Liver (tissue), 8 donors: ENCODE measurements at regions not wholly inside any gene's neighbourhood (a gene's known extent, or its start where the extent isn't known, plus 50 kb on each side); places are given as distances from the start of the nearest gene placed in this dataset.
A peak's percentile ranks its signal among the peaks of the same experiment; 100 is the strongest.

ENCODE experiments used
- DNase-seq: peaks from one replicate; pipeline ENCODE4 v3.0.0-alpha.2; 2017; ENCODE audit warnings: low spot score
- H3K27ac ChIP-seq, 2 donors: one replicate each; pipeline ENCODE4 v1.7.0; 2013; ENCODE audit warnings: inconsistent platforms in 2 of 2, low read length in 2 of 2, control low read depth in 1 of 2, low read depth in 1 of 2, mild to moderate bottlenecking in 1 of 2
- H3K27me3 ChIP-seq, 4 donors: one replicate each; pipeline versions ENCODE4 v1.6.1 to v1.7.0; 2013; ENCODE audit warnings: low read length in 3 of 4, inconsistent platforms in 1 of 4, mild to moderate bottlenecking in 1 of 4, moderate library complexity in 1 of 4; ENCODE audit not compliant: control insufficient read depth in 4 of 4, insufficient read depth in 4 of 4
- H3K36me3 ChIP-seq, 4 donors: one replicate each; pipeline versions ENCODE4 v1.6.1 to v1.7.0; 2013; ENCODE audit warnings: low read length in 3 of 4, mild to moderate bottlenecking in 3 of 4, low read depth in 1 of 4, moderate library complexity in 1 of 4; ENCODE audit not compliant: control insufficient read depth in 4 of 4, insufficient read depth in 3 of 4
- H3K4me1 ChIP-seq, 4 donors: one replicate each; pipeline versions ENCODE4 v1.6.1 to v1.7.0; 2013; ENCODE audit warnings: low read length in 3 of 4, mild to moderate bottlenecking in 3 of 4, moderate library complexity in 1 of 4; ENCODE audit not compliant: control insufficient read depth in 4 of 4, insufficient read depth in 4 of 4
- H3K4me3 ChIP-seq, 3 donors: one replicate each; pipeline versions ENCODE4 v1.6.1 to v1.7.0; 2013; ENCODE audit warnings: low read length in 3 of 3, control low read depth in 1 of 3, low read depth in 1 of 3, mild to moderate bottlenecking in 1 of 3
- H3K9ac ChIP-seq, 2 donors: one replicate each; pipeline ENCODE4 v1.7.0; 2013; ENCODE audit warnings: low read length in 2 of 2, mild to moderate bottlenecking in 2 of 2, moderate library complexity in 2 of 2, control low read depth in 1 of 2, low read depth in 1 of 2
- H3K9me3 ChIP-seq, 4 donors: one replicate each; pipeline versions ENCODE4 v1.6.1 to v1.7.0; 2013; ENCODE audit warnings: low read length in 3 of 4; ENCODE audit not compliant: control insufficient read depth in 4 of 4
- ATF3 ChIP-seq: IDR thresholded peaks from 2 replicates; pipeline ENCODE4 v1.6.1; 2016; ENCODE audit warnings: antibody characterized with exemption
- CTCF ChIP-seq: fragments of 150-350 bp; IDR thresholded peaks from 2 replicates; pipeline ENCODE4 v1.5.1; 2017; ENCODE audit warnings: improper control_type of control experiment, low read depth, low read length; ENCODE audit not compliant: missing input control
- EGR1 ChIP-seq, 2 donors: IDR thresholded peaks; 2 replicates each; pipeline ENCODE4 v1.6.1; 2016 to 2018; ENCODE audit warnings: antibody characterized with exemption in 2 of 2, low read depth in 2 of 2
- FOXA1 ChIP-seq: IDR thresholded peaks from 2 replicates; pipeline ENCODE4 v1.6.1; 2016; ENCODE audit warnings: antibody characterized with exemption
- FOXA2 ChIP-seq: IDR thresholded peaks from 2 replicates; pipeline ENCODE4 v1.6.1; 2016; ENCODE audit warnings: antibody characterized with exemption
- GABPA ChIP-seq, 2 donors: IDR thresholded peaks in 1 of 2; conservative IDR thresholded peaks in 1 of 2; 2 replicates each; pipeline ENCODE4 v1.6.1; 2016; ENCODE audit warnings: antibody characterized with exemption in 2 of 2, mild to moderate bottlenecking in 1 of 2, moderate library complexity in 1 of 2
- HNF4A ChIP-seq, 2 donors: conservative IDR thresholded peaks; 2 replicates each; pipeline ENCODE4 v1.6.1; 2016; ENCODE audit warnings: antibody characterized with exemption in 2 of 2, mild to moderate bottlenecking in 2 of 2
- HNF4G ChIP-seq: IDR thresholded peaks from 2 replicates; pipeline ENCODE4 v1.6.1; 2016; ENCODE audit warnings: antibody characterized with exemption
- JUND ChIP-seq, 2 donors: IDR thresholded peaks; 2 replicates each; pipeline ENCODE4 v1.6.1; 2016; ENCODE audit warnings: antibody characterized with exemption in 2 of 2
- MAX ChIP-seq: IDR thresholded peaks from 2 replicates; pipeline ENCODE4 v1.6.1; 2016; ENCODE audit warnings: antibody characterized with exemption
- NR2F2 ChIP-seq: IDR thresholded peaks from 2 replicates; pipeline ENCODE4 v1.6.1; 2016; ENCODE audit warnings: antibody characterized with exemption
- RAD21 ChIP-seq, 2 donors: IDR thresholded peaks; 2 replicates each; pipeline ENCODE4 v1.6.1; 2016; ENCODE audit warnings: antibody characterized with exemption in 2 of 2, mild to moderate bottlenecking in 2 of 2
- RXRA ChIP-seq, 2 donors: IDR thresholded peaks; 2 replicates each; pipeline ENCODE4 v1.6.1; 2017 to 2018; ENCODE audit warnings: antibody characterized with exemption in 2 of 2, mild to moderate bottlenecking in 1 of 2
- SP1 ChIP-seq: IDR thresholded peaks from 2 replicates; pipeline ENCODE4 v1.6.1; 2018; ENCODE audit warnings: antibody characterized with exemption, mild to moderate bottlenecking
- TAF1 ChIP-seq: conservative IDR thresholded peaks from 2 replicates; pipeline ENCODE4 v1.6.1; 2016; ENCODE audit warnings: antibody characterized with exemption, mild to moderate bottlenecking
- YY1 ChIP-seq: IDR thresholded peaks from 2 replicates; pipeline ENCODE4 v1.6.1; 2016; ENCODE audit warnings: antibody characterized with exemption, mild to moderate bottlenecking
- ZBTB33 ChIP-seq: IDR thresholded peaks from 2 replicates; pipeline ENCODE4 v1.6.1; 2016; ENCODE audit warnings: antibody characterized with exemption
- WGBS: extraction: QIAGEN DNeasy Blood & Tissue Kit; methylation state at CpG from one replicate; pipeline ENCODE4 v1.1.7; 2013; 5-methylcytosine and 5-hydroxymethylcytosine counted together
- TF ChIP-seq, protein P1 (sequence below): IDR thresholded peaks from 2 replicates; pipeline ENCODE4 v1.6.1; 2016; ENCODE audit warnings: antibody characterized with exemption, mild to moderate bottlenecking
- donor health status: healthy.
- donor health status: healthy.
- donor health status: healthy.
- donor health status: healthy.
- donor health status: healthy.

- no peak for DNase-seq
- WGBS: 17% methylated on average over 2 of the region's 2 CpGs
- Histone ChIP-seq H3K27me3 (no peaks in the 10 kb centered on the region), H3K4me3 (no peak overlapping the region), H3K9ac (no peak overlapping the region), H3K27ac (no peak overlapping the region), H3K4me1 (peaks cover 2 to 8% (median 7%) of the 10 kb centered on the region in 4 donors), H3K9me3 (peaks cover 0 to 2% (median 0%) of the 10 kb centered on the region in 4 donors), H3K36me3 (no peaks in the 10 kb centered on the region)
- TF ChIP-seq JUND (IDR thresholded peaks at IDR 0.05) (peak in 1 of 2 donors; percentile 19), YY1 (no peak), RAD21 (IDR thresholded peaks at IDR 0.05) (peak; percentile 1 to 31), GABPA (IDR thresholded peaks at IDR 0.05 in 1 of 2, conservative IDR thresholded peaks at IDR 0.05 in 1 of 2) (no peak), HNF4A (conservative IDR thresholded peaks at IDR 0.05) (peak; percentile 89 to 95), NR2F2 (no peak), MAX (no peak), EGR1 (IDR thresholded peaks at IDR 0.05; ENCODE audit: low read depth in 2 of 2) (no peak), FOXA1 (peak; percentile 99), ZBTB33 (no peak), SP1 (peak; percentile 95), HNF4G (peak; percentile 86), ATF3 (no peak), RXRA (IDR thresholded peaks at IDR 0.05) (peak in 1 of 2 donors; percentile 13), FOXA2 (peak; percentile 99), CTCF (no peak), TAF1 (no peak)
- TF ChIP-seq, protein P1, sequence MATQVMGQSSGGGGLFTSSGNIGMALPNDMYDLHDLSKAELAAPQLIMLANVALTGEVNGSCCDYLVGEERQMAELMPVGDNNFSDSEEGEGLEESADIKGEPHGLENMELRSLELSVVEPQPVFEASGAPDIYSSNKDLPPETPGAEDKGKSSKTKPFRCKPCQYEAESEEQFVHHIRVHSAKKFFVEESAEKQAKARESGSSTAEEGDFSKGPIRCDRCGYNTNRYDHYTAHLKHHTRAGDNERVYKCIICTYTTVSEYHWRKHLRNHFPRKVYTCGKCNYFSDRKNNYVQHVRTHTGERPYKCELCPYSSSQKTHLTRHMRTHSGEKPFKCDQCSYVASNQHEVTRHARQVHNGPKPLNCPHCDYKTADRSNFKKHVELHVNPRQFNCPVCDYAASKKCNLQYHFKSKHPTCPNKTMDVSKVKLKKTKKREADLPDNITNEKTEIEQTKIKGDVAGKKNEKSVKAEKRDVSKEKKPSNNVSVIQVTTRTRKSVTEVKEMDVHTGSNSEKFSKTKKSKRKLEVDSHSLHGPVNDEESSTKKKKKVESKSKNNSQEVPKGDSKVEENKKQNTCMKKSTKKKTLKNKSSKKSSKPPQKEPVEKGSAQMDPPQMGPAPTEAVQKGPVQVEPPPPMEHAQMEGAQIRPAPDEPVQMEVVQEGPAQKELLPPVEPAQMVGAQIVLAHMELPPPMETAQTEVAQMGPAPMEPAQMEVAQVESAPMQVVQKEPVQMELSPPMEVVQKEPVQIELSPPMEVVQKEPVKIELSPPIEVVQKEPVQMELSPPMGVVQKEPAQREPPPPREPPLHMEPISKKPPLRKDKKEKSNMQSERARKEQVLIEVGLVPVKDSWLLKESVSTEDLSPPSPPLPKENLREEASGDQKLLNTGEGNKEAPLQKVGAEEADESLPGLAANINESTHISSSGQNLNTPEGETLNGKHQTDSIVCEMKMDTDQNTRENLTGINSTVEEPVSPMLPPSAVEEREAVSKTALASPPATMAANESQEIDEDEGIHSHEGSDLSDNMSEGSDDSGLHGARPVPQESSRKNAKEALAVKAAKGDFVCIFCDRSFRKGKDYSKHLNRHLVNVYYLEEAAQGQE: no peak
Observed at GRCh38 chr6:74534465-74535211, 671.2 kb downstream of the COL12A1 start.
